Coronary artery (tissue), 2 donors: ENCODE measurements at regions not wholly inside any gene's neighbourhood (a gene's known extent, or its start where the extent isn't known, plus 50 kb on each side); places are given as distances from the start of the nearest gene placed in this dataset.
A peak's percentile ranks its signal among the peaks of the same experiment; 100 is the strongest.

ENCODE experiments used
- DNase-seq: peaks from one replicate; pipeline ENCODE4 v3.0.0-alpha.2; 2017; ENCODE audit warnings: low spot score
- H3K27ac ChIP-seq, 2 donors: fragments of 200-600 bp; sonication (generic); one replicate each; pipeline ENCODE4 v1.5.1; 2016 to 2019
- H3K4me3 ChIP-seq: fragments of 200-600 bp; sonication (generic); 2 replicates; pipeline ENCODE4 v1.5.1; 2016; ENCODE audit warnings: mild to moderate bottlenecking, moderate library complexity
- TF ChIP-seq, protein P1 (sequence below): fragments of 200-600 bp; sonication (generic); IDR thresholded peaks from one replicate; pipeline ENCODE4 v1.5.1; 2019; ENCODE audit warnings: antibody characterized with exemption

DNA sequence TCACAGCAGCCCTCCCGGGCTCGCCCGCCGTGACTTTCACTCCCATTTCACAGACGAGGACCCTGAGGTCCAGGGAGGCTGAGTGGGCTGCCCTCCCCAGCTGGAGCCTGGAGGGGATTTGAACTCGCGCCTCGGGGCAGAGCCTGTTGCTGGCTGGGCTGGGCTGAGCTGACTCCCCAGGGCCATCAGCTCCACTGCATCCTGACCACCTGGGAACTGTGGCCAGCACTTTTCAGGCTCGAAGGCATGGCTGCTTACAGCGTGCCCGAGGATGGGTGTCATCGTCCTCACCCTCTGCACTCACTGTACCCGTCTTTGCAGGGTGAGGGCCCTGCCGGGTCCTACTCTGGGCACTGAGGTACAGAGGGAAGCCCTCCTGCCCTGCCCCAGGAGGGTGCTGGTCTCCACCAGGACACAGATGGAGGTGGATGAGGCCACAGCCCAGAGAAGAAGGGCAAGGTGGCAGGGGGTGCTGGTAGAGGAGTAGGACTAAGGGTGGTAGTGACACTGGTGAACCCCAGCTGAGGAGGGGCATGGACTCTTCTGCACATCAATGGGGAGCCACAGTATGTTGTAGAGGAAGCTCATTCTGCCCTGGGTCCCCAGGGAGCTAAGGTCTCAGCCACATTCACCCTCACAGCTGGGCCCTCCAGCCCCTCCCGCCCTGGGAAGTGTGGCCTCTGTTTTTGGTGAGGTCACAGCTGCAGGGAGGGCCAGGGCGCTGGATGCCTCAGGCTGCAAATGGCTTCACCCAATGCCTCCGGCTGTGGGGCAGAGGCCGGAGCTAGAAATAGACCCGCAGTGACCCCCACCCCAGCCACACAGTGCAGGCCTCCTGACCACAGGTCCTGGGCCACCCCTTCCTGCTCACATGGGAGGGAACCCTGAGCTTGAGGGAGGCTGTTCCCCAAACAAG, 365.1 kb upstream of the SFSWAP start:
- TF ChIP-seq, protein P1, sequence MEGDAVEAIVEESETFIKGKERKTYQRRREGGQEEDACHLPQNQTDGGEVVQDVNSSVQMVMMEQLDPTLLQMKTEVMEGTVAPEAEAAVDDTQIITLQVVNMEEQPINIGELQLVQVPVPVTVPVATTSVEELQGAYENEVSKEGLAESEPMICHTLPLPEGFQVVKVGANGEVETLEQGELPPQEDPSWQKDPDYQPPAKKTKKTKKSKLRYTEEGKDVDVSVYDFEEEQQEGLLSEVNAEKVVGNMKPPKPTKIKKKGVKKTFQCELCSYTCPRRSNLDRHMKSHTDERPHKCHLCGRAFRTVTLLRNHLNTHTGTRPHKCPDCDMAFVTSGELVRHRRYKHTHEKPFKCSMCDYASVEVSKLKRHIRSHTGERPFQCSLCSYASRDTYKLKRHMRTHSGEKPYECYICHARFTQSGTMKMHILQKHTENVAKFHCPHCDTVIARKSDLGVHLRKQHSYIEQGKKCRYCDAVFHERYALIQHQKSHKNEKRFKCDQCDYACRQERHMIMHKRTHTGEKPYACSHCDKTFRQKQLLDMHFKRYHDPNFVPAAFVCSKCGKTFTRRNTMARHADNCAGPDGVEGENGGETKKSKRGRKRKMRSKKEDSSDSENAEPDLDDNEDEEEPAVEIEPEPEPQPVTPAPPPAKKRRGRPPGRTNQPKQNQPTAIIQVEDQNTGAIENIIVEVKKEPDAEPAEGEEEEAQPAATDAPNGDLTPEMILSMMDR = no peak
- Histone ChIP-seq H3K4me3 (no peak overlapping the region), H3K27ac (no peak overlapping the region)
- DNase-seq = peak; percentile 53

GRCh38 chr12:131346555-131347344, 364.1 kb upstream of the SFSWAP start:
- H3K4me3 ChIP-seq = no peak overlapping the region
- H3K27ac ChIP-seq = no peak overlapping the region
- DNase-seq = peak; percentile 24
- TF ChIP-seq, protein P1 = no peak

DNA sequence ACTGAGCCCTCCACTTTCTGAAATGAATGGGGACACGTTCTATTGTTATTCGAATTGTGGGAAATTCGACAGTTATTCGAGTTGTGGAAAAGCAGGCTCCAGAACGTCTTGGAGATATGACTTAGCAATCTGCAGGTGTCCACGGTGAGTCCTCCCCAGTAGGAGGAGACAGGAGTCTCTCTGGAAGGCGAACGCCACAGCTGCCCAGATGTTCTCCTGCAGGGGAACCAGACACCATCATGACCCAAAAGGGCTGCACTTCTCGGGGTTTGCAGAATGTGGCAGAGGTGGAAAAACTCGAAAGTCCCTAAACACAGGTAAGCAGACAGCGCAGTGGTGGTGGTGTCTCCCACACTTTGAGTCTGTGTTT, 363.6 kb upstream of the SFSWAP start:
- Histone ChIP-seq H3K27ac (no peak overlapping the region), H3K4me3 (no peak overlapping the region)
- TF ChIP-seq, protein P1 = no peak
- peak; percentile 56 for DNase-seq

DNA sequence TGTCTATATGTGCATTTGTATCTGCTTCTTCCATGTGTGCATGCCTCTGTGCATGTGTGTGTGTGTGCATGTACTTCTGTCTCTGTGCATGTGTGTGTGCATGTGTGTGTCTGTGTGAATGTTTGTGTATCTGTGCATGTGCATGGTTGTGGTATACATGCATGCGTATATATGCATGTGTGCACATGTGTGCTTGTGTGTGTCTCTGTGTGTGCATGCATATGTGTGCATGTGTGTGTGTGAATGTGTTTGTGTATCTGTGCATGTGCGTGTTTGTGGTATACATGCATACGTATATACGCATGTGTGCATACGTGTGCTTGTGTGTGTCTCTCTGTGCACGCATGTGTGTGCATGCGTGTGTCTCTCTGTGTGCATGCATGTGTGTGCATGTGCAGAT, 363.2 kb upstream of the SFSWAP start:
- Histone ChIP-seq H3K27ac (no peak overlapping the region), H3K4me3 (no peak overlapping the region)
- TF ChIP-seq, protein P1 = no peak
- DNase-seq = no peak

DNA sequence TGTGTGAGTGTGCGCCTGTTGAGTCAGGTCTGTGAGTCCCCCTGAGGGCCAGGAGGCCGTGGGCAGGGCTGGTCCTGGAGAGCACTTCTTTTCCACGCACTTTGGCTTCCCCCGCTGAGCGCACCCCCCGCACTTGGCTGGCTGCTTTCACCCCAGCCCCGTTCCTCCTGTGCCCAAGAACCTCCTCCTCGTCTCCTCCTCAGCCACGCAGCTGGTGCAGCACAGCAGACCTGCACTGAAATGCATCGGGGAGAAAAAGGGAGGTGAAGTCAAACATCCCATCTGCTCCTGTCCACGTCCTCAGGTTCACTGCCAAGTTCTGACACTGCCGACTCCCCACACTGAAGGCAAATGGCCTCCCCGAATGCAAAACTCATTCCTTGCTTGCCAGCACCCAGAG, 362.7 kb upstream of the SFSWAP start:
- no peak overlapping the region for H3K27ac ChIP-seq
- DNase-seq = peak; percentile 55
- TF ChIP-seq, protein P1 = no peak
- no peak overlapping the region for H3K4me3 ChIP-seq

DNA sequence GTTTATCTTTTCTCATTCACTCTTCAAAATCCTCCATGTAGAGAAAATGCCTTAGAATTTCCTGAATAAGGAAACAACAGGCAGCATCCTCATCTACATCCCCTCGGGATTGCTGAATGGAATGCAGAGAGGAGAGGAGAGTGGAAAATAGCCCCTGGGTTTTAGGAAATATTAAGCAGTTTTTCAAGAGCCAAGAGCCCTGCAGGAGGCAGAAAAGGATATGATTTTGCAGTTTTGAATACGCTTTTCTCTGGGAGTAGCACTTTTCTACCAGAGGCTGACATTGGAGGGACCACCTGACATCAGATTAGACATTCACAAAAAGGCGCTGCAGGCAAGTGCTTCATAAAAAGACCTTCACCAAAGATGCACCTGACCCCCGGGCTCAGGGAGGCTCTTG, 362.2 kb upstream of the SFSWAP start:
- Histone ChIP-seq H3K4me3 (no peak overlapping the region), H3K27ac (no peak overlapping the region)
- TF ChIP-seq, protein P1 = no peak
- DNase-seq = no peak
